Epithelial cell of proximal tubule (primary cell): ENCODE measurements at regions not wholly inside any gene's neighbourhood (a gene's known extent, or its start where the extent isn't known, plus 50 kb on each side); places are given as distances from the start of the nearest gene placed in this dataset.

ENCODE experiments used
- DNase-seq: peaks from one replicate; pipeline ENCODE4 v3.0.0-alpha.2; 2011; ENCODE audit warnings: low read depth
- H3K4me3 ChIP-seq: 2 replicates; pipeline ENCODE4 v1.5.1; 2011; ENCODE audit warnings: low read depth, mild to moderate bottlenecking, low read length
- TF ChIP-seq, protein P1 (sequence below): conservative IDR thresholded peaks from 2 replicates; pipeline ENCODE4 v1.5.1; 2012; ENCODE audit warnings: low read depth, mild to moderate bottlenecking, low read length

DNA sequence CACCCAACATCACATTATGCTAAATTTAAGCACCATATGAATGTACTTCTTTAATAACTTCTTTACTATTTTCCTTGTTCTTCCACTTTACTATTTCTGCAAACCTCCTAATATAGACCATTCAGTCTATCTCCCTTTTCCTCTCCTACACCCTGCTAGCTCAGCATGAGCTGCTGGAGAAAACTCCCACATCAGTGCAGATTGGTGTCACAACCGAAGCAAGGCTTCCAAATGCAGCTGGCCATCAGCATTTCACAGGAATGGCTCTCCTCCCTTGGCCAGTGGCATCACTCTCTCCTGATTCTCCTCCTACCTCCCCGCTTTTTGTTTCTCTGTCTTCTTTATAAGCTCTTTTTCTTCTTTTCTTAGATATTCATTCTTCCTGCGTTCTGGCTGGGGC, 118.7 kb upstream of the ZC3H12C start:
- TF ChIP-seq, protein P1, sequence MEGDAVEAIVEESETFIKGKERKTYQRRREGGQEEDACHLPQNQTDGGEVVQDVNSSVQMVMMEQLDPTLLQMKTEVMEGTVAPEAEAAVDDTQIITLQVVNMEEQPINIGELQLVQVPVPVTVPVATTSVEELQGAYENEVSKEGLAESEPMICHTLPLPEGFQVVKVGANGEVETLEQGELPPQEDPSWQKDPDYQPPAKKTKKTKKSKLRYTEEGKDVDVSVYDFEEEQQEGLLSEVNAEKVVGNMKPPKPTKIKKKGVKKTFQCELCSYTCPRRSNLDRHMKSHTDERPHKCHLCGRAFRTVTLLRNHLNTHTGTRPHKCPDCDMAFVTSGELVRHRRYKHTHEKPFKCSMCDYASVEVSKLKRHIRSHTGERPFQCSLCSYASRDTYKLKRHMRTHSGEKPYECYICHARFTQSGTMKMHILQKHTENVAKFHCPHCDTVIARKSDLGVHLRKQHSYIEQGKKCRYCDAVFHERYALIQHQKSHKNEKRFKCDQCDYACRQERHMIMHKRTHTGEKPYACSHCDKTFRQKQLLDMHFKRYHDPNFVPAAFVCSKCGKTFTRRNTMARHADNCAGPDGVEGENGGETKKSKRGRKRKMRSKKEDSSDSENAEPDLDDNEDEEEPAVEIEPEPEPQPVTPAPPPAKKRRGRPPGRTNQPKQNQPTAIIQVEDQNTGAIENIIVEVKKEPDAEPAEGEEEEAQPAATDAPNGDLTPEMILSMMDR: no peak
- no peak for DNase-seq
- no peak overlapping the region for H3K4me3 ChIP-seq

DNA sequence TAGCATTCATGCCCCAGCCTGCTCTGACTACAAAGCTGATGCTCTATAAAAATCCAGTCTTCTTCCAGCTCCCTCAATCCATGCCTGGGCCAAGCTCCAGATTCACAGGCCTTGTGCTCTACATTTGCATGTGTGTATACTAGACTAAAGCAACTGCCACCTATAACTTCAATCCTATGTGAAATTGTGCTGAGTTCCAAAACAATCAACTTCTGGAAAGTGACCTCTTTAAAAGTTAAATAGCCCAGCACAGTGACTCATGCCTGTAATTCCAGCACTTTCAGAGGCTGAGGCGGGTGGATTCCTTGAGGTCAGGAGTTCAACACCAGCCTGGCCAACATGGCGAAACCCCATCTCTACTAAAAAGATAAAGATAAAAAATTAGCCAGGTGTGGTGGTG, 114.3 kb upstream of the ZC3H12C start:
- DNase-seq: no peak
- no peak overlapping the region for H3K4me3 ChIP-seq
- TF ChIP-seq, protein P1: no peak

DNA sequence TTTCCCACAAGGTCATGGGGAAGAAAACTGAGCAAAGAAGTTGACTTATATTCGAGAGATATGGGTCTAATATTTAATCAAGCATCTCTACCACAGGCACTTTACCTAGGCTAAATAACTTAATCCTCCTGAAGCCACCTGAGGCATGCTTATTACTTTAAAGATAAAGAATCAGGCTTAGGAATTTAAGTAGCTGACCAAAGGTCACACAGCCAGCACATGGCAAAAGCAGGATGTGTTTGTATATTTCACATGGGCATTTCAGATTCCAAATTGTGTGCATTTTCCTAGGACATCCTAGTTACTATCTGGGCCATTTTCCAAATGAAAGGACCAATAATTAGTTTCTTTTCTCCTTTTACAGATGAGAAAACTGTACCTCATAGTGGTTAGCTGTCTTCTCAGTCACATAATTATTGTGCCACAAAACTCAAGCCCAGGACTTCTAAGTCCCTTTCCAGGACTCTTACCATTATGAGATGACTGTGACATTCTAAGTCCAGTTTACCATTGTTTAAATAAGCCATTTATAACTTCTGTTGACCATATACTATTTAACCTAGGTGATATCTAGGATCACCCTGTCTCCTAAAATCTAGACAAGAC, 112.1 kb upstream of the ZC3H12C start:
- TF ChIP-seq, protein P1: no peak
- no peak overlapping the region for H3K4me3 ChIP-seq
- DNase-seq: no peak

DNA sequence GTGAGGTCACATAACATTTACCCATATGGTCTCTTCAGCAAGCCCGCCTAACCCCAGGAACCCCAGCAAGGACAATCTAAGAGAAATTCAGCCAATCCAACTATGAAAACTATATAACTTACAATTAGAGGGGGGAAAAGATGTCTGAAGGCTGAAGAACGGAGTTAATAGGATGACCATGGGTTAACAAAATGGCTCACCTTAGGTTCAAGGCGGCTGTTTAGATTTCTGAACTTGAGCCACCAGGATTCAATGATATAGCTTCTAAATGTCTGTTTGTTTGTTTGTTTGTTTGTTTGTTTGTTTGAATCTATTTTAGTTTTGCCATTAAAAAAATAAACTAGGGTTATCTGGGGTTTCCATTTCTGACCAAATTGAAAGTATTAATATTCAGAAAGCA, 109.8 kb upstream of the ZC3H12C start:
- DNase-seq: no peak
- H3K4me3 ChIP-seq: no peak overlapping the region
- TF ChIP-seq, protein P1: no peak

DNA sequence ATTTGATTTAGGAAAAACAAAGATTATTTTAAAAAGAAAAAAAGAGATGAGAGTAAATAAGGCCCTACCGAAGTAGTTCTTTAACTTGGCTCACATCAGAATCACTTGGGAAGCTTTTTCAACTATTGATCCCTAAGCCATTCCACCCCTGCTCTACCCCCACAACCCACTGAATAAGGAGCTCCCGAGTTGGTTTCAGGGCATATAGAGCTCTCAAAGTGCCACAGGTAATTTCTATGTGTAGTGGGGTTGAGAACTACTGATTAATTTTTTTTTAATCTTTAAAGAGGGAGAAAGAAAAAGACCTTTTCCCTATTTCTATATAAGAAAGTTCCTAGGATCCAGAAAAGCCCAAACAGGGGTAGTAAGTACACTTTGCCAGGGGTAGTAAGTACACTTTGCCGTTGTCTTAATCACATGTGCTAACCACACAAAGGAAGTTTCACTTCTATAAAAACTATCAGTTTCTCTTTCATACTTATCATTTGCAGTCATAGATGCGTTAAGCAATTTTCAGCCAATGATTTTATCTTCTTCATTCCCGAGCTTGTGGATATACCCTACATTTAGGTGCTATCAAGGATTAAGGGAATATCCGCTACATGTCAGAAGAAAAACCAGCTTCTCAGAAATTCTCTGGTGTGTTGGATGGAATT, 108.4 kb upstream of the ZC3H12C start:
- no peak for DNase-seq
- TF ChIP-seq, protein P1: no peak
- no peak overlapping the region for H3K4me3 ChIP-seq

DNA sequence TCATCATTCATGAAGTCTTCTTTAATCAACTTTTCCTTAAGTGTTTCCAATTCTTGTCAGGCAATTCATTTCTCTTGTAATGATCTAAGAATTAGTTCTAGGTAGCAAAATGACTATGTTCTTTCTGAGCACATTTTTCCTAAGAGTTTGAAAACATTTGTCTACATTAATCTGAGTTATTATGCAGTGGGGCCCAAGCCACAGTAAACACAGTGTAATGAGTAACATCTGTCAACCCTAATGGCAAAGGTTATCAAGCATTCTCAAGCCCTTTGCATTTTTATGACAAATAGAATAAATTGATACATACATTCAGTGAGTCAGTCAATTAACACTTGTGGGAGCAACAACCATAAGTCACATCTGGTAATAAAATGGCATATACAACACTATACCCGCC, 106.7 kb upstream of the ZC3H12C start:
- H3K4me3 ChIP-seq: no peak overlapping the region
- DNase-seq: no peak
- TF ChIP-seq, protein P1: no peak

- no peak for DNase-seq
Observed at GRCh38 chr11:109991835-109992234, 101.4 kb upstream of the ZC3H12C start.

More at GRCh38 chr11:109991835-109992234, 101.4 kb upstream of the ZC3H12C start:
- TF ChIP-seq, protein P1: no peak
- H3K4me3 ChIP-seq: no peak overlapping the region
